Renal pelvis (tissue), 1 donor: ENCODE measurements at regions not wholly inside any gene's neighbourhood (a gene's known extent, or its start where the extent isn't known, plus 50 kb on each side); places are given as distances from the start of the nearest gene placed in this dataset.
A peak's percentile ranks its signal among the peaks of the same experiment; 100 is the strongest.

ENCODE experiments used
- DNase-seq: peaks from one replicate; pipeline ENCODE4 v3.0.0-alpha.2; 2013

- DNase-seq = no peak
Measured at GRCh38 chr16:73189136-73189535, 141.2 kb upstream of the ZFHX3 start.

DNA sequence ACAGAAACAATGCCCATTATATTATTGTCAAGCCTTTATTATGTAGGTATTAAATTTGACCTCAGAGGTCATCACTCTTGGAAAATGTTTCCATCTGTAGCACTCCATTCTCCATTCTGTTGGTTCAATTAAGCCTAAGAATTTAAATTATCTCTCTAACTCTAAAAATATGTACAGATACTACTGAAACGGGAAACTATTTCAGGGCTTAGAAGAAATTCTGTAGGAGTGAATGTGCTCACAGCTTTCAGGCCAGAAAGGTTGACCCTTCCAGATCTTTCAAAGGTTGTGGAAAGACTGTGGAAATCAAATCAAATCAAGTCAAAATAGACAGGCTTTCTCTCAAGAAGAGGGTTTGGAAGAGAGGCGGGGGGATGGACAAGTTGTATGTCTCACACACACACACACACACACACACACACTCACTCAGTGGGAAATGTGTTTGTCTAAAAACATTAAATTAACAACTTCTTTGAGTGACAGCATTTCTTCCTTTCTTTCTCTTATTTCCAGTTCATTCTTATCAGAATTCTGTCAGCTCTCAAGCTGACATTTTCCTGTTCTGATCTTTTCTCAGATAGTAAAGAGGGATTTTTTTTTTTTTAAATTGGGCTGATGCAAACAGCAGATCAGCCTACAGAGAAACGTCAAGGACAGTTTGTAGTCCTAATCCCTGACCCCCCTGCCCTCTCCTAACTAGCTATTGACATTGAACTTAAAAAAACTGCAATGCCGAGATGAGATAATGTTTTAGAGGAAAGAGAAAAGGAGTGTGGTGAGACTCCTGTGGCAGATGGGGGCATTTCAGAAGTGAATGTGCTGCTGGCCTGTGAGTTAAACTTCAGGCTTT is 139.0 kb upstream of the ZFHX3 start:
- DNase-seq = no peak

- DNase-seq = no peak
Measured at GRCh38 chr16:73185737-73186136, 137.8 kb upstream of the ZFHX3 start.

- no peak for DNase-seq
Measured at GRCh38 chr16:73183611-73184092, 135.7 kb upstream of the ZFHX3 start.

GRCh38 chr16:73179705-73180331 is 131.9 kb upstream of the ZFHX3 start:
- no peak for DNase-seq

- DNase-seq = no peak
Measured at GRCh38 chr16:73177729-73178295, 129.9 kb upstream of the ZFHX3 start.

DNA sequence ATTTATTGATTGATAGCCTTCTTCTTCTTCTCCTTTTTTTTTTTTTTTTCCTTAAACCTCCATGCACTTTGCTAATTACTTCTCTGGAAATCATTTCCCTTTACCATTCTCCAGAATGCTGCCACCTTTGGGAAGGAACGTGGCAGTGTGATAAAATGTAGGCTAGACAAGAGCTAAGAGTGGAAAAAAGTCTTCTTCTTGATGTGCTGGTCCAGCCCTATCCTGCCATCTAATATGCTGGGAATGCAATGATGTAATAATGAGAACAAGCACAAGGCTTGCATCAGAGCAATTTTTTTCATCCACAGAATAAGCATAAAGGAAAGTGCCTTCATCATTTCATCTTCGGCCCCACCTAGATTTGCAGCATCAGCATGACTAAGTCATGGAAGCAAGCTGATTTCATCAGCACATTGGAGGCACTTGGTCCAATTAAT is 128.7 kb upstream of the ZFHX3 start:
- no peak for DNase-seq

DNA sequence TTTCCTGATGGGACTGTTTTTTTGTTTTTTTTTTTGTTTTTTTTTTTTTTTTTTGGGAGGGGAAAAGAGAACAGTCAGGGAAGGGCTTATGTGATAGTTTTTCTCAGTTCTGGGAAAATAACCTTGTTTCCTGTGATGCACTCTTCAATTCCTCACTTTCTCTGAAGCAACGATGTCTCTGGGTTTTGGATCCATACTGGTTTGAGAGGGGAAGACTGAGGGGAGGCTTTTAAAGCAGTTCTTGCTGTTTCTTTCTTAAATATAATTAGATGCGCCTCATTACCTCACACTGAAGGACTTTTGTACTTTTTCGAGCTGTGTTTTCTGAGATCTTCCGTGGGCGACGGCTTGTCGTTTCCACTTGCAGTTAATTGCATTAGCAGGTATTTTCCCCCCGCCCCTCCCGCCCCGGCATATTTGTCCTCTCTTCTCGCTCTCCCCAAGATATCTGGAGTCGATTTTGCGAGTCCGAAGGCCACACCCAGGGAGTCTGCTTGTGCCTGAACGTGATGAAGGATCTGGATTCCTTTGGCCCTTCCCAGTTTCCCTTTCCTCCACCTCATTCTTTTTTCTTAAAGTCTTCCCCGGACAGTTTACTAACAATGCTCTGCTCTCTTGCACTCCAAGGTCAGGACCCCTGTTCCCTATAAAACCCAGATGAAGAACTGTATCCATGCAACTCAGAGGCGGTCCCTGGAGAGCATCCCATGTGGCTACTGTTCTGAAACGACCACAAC is 125.2 kb upstream of the ZFHX3 start:
- DNase-seq = no peak

DNA sequence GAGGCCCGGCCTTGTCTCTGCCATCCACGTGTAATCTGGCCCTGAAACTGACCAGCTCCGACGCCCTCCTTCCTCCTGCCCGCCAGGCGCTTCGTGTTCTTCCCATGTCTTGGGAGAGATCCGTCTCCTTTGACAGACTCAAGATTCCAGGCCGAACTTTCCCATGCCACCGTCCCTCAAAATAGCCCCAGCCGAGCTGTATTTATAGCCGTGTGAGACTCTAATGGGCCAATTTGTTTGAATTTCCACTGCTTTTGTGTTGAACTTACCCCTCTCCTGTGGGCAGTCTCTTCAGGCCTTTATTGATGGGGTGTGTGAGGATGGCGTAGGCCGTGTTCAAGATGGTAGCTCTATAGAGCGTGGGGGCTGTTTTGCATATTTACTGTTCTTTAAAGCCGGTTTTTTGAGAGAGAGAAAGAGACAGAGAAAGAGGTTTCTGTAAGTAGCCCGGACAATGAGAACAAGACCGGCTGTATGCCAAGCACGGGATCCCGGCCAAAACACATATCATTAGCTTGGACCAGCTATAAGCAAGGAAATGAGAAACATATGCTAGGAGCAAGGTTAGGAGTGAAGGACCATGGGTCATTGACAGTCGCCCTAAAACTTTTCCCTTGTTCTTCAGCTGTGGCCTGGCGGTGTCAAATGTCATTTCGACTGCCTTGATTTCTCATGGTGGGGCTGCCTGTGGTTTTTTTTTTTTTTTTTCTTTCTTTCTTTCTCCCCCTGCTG is 124.5 kb upstream of the ZFHX3 start:
- peak; percentile 88 for DNase-seq

DNA sequence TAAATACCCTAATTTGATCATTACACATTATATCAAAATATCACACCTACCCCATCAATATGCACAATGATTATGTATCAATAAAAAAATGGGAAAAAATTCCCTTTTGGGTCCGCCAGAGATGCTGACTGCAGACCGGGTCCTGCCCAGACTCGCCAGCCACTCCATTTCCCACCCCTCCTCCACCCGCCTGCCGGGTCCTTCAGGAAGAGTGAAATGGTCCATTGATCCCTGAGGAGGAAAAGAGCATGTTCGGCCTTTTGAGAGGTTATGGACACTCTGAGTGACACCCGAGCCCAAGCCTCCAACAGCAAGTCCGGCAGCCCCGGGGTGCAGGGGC is 123.9 kb upstream of the ZFHX3 start:
- DNase-seq = no peak

DNA sequence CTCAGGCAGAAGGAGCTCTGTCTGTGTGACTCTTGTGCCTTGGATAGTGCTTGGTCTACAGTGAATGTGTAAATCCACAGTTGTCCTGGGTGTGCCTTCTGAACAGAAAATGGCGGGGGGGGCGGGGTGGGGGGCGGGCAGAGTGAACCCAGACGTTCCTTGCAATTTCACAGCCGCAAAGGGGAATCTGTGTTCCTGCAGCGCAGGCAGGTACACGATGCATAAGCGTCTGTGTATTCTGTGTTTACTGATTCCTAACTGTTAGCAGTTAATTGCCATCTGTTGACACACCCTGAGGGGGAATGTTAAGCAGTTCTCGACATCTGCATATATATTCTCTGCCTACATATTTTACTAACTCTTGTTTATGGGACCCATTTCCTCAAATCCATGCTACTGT is 123.5 kb upstream of the ZFHX3 start:
- no peak for DNase-seq

GRCh38 chr16:73170612-73171038 is 122.7 kb upstream of the ZFHX3 start:
- DNase-seq = no peak

GRCh38 chr16:73166947-73167550 is 119.1 kb upstream of the ZFHX3 start:
- DNase-seq = no peak

- no peak for DNase-seq
Measured at GRCh38 chr16:73166441-73166851, 118.5 kb upstream of the ZFHX3 start.

DNA sequence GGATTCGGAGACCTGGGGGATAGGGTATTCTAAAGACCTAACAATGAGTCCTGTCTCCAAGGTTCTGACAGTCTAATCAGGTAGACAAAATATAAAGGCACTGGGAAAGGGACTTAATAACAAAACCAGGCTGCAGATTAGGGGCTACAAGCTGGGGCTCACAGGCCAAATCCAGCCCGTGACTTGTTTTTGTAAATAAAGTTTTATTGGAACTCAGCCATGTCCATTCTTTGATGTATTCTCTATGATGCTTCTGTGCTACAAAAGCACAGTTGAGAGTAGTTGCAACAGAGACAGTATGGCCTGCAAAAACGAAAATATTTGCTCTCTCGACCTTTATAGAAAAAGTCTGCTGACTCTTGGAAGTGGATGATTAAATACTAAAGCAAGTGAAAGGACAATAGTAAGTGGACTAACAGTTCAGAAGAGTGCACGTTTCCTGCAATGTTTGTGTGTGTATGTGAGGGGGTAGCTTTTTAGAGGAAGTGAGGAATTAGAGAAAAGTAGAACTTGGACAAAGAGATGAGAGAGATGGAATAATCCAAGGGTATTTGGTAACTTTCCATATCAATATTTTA is 115.4 kb upstream of the ZFHX3 start:
- DNase-seq = no peak

DNA sequence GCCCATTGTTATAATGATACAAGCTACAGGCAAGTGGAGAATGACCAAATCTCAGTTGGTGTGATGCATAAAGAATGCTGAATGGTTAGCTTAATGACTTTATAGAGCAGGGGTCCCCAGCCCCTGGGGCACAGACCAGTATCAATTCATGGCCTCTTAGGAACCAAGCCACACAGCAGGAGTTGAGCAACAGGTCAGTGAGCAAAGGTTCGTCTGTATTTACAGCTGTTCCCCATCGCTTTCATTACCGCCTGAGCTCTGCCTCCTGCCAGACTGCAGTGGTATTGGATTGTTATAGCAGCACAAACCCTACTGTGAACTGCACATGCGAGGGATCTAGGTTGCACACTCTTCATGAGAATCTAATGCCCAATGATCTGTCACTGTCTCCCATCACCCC is 114.0 kb upstream of the ZFHX3 start:
- DNase-seq = no peak

GRCh38 chr16:73159296-73159695 is 111.4 kb upstream of the ZFHX3 start:
- DNase-seq = no peak

DNA sequence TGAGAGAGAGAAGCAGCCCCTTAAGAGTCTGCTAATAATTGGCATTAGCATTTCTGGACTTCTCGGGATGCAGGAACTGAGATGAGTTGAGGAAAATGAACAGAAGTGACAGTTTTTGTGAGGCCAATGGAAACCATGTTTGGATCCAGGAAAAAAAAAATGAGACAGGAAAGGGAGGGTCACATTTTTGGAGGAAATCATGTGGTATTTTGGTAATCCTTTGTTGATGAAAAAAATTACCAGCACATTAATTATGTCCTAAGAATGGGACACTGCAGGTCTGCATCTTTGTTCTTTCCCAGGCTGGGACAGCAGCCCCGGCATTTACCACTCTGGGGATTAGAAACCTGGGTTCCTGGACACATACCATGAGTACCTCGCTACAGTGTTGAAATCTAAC is 109.9 kb upstream of the ZFHX3 start:
- DNase-seq = no peak

- no peak for DNase-seq
Measured at GRCh38 chr16:73154063-73154870, 106.3 kb upstream of the ZFHX3 start.
